ENCODE measurements at regions not wholly inside any gene's neighbourhood (a gene's known extent, or its start where the extent isn't known, plus 50 kb on each side); places are given as distances from the start of the nearest gene placed in this dataset.
A peak's percentile ranks its signal among the peaks of the same experiment; 100 is the strongest.
"Not testable (repeated sequence)": the region's sequence is repeated elsewhere in the genome, so short reads cannot be mapped to it uniquely, and the experiment has no call there.

DNA sequence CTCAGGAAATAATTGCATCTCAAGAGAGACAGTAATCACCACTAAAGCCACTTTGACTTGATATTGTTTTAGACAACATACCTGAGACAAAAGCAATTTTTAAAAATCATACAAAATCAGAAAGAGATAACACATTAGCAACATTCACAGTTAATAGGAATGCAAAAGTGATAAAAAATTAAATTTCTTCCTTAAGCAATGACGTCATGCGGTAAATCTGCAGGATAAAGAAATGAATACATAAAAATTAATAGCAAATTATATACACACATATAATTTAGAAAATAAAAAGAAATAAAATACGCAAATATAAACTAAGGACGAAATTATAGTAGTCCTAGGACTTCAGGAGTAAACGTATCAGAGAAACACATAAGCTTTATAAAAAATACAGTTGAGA is 866.5 kb upstream of the PRKX start:
- no peak for DNase-seq (ENCODE audit: low spot score in 2 of 2)
- ATAC-seq: no peak
- no peaks in the 10 kb centered on the region for H3K9me3 Mint-ChIP-seq
- H3K36me3 Mint-ChIP-seq: no peaks in the 10 kb centered on the region
- H3K27ac Mint-ChIP-seq: no peak overlapping the region

GRCh38 chrX:4579480-4579879 is 866.0 kb upstream of the PRKX start:
- H3K27ac Mint-ChIP-seq: no peak overlapping the region
- H3K36me3 Mint-ChIP-seq: no peaks in the 10 kb centered on the region
- DNase-seq (ENCODE audit: low spot score in 2 of 2) (no peak), ATAC-seq (no peak)
- no peaks in the 10 kb centered on the region for H3K9me3 Mint-ChIP-seq

DNA sequence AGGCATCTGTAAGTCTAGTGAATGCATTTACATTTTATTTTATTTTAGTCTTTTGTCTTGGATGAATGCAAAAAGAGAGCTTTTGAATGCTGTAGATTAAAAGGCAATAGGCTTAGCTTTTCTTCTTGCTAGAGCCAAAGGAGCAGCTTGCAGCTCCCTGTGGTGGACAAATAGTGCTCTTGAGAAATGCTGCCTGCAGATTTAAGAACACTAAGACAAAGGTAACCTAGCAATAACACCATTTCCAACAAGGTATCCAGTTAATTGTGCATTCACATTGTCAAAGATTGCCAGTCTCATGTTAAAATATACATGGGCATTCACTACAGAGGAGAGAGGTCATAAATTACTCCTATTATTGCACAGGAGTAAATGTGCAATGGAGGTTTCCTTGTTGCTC is 859.2 kb upstream of the PRKX start:
- Mint-ChIP-seq H3K27ac (no peak overlapping the region), H3K9me3 (no peaks in the 10 kb centered on the region), H3K36me3 (no peaks in the 10 kb centered on the region)
- DNase-seq (ENCODE audit: low spot score in 2 of 2) (no peak), ATAC-seq (no peak)

- ATAC-seq (no peak), DNase-seq (ENCODE audit: low spot score in 2 of 2) (no peak)
- Mint-ChIP-seq H3K36me3 (no peaks in the 10 kb centered on the region), H3K27ac (no peak overlapping the region), H3K9me3 (no peaks in the 10 kb centered on the region)
Measured at GRCh38 chrX:4570151-4570550, 856.7 kb upstream of the PRKX start.

DNA sequence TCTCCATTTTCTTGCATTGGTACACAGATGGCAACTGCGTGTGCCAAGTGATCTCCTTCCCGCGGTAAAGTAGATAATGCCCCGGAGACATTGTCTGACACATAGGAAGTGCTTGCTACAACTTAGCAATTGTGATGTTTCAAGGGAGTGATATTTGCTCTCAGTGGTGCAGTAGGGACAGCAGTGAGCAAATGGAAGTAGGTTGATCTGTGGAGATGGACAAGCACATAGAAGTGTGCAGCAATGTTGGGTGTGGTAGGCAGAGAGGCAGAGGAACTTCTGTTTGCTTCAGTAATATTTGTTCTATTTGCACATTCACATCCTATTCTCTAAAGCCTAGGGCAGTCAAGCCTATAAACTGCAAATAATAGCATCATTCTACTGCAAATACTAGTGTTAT is 846.7 kb upstream of the PRKX start:
- ATAC-seq: no peak
- no peak overlapping the region for H3K27ac Mint-ChIP-seq
- no peaks in the 10 kb centered on the region for H3K36me3 Mint-ChIP-seq

GRCh38 chrX:4550018-4550417 is 836.6 kb upstream of the PRKX start:
- no peak for DNase-seq (ENCODE audit: low spot score in 2 of 2)
- Mint-ChIP-seq H3K9me3 (no peaks in the 10 kb centered on the region), H3K27ac (no peak overlapping the region), H3K36me3 (no peaks in the 10 kb centered on the region)
- no peak for ATAC-seq

More for the DNA sequence above, 846.7 kb upstream of the PRKX start:
- H3K9me3 Mint-ChIP-seq: no peaks in the 10 kb centered on the region
- no peak for DNase-seq (ENCODE audit: low spot score in 2 of 2)

GRCh38 chrX:4547213-4547836 is 833.9 kb upstream of the PRKX start:
- DNase-seq (ENCODE audit: low spot score in 2 of 2) (peak in 1 of 2 donors; percentile 18), ATAC-seq (no peak)

GRCh38 chrX:4546178-4546577 is 832.7 kb upstream of the PRKX start:
- not testable (repeated sequence) for H3K36me3 Mint-ChIP-seq; ATAC-seq; H3K27ac Mint-ChIP-seq; H3K9me3 Mint-ChIP-seq; DNase-seq (ENCODE audit: low spot score in 2 of 2)

More at GRCh38 chrX:4547213-4547836, 833.9 kb upstream of the PRKX start:
- Mint-ChIP-seq H3K9me3 (no peaks in the 10 kb centered on the region), H3K36me3 (no peaks in the 10 kb centered on the region), H3K27ac (no peak overlapping the region)

DNA sequence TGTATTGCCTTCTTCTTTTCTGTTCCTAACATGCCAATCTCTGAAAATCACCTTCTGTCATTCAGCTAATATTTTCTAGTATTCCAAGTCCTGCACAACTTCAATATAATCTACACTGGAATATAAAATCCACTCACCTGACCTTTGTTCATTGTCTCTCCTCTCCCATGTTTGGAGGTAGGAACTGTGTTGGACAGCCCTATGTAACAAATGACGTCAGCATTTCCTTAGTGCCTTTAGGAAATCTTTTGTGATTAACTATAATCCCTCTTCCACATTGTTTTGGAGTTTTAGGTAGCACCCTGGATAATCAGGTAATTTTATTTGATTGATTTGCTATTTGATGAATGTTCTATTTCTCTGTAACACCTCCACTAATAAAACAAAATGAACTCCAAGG is 814.8 kb upstream of the PRKX start:
- DNase-seq (ENCODE audit: low spot score in 2 of 2): no peak
- no peak overlapping the region for H3K27ac Mint-ChIP-seq
- no peak for ATAC-seq
- no peaks in the 10 kb centered on the region for H3K36me3 Mint-ChIP-seq
- H3K9me3 Mint-ChIP-seq: no peaks in the 10 kb centered on the region

DNA sequence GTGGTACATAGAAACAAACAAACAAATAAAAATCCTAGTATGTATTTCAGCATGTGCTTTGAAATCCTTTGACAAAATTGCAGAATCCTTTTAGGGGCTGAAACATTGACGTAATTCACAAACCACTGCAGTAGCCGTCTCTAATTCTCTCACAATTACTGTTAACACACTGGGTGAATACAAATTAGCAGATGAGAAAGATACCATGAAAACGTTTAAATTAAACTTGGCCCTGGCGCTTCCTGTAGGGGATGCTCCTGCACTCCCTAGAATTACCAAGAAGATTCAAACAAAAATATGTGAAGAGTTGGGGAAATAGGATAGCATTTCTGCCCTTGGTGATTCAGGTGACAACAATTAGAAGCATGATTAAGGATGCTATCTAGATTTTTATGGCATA is 772.5 kb upstream of the PRKX start:
- no peak for ATAC-seq
- peaks cover 0 to 8% of the 10 kb centered on the region in 2 donors for H3K9me3 Mint-ChIP-seq
- DNase-seq (ENCODE audit: low spot score in 2 of 2): no peak
- H3K27ac Mint-ChIP-seq: no peak overlapping the region
- no peaks in the 10 kb centered on the region for H3K36me3 Mint-ChIP-seq

- Mint-ChIP-seq H3K27ac (no peak overlapping the region), H3K36me3 (no peaks in the 10 kb centered on the region), H3K9me3 (no peaks in the 10 kb centered on the region)
- ATAC-seq: no peak
- no peak for DNase-seq (ENCODE audit: low spot score in 2 of 2)
Measured at GRCh38 chrX:4484266-4484665, 770.8 kb upstream of the PRKX start.

- Mint-ChIP-seq H3K9me3 (peaks cover 0 to 11% of the 10 kb centered on the region in 2 donors), H3K36me3 (no peaks in the 10 kb centered on the region), H3K27ac (no peak overlapping the region)
- ATAC-seq: no peak
- DNase-seq (ENCODE audit: low spot score in 2 of 2): no peak
Measured at GRCh38 chrX:4451591-4451990, 738.1 kb upstream of the PRKX start.

GRCh38 chrX:4450177-4450576 is 736.7 kb upstream of the PRKX start:
- ATAC-seq (no peak), DNase-seq (ENCODE audit: low spot score in 2 of 2) (no peak)
- H3K9me3 Mint-ChIP-seq: peaks cover 0 to 11% of the 10 kb centered on the region in 2 donors
- no peaks in the 10 kb centered on the region for H3K36me3 Mint-ChIP-seq
- no peak overlapping the region for H3K27ac Mint-ChIP-seq

DNA sequence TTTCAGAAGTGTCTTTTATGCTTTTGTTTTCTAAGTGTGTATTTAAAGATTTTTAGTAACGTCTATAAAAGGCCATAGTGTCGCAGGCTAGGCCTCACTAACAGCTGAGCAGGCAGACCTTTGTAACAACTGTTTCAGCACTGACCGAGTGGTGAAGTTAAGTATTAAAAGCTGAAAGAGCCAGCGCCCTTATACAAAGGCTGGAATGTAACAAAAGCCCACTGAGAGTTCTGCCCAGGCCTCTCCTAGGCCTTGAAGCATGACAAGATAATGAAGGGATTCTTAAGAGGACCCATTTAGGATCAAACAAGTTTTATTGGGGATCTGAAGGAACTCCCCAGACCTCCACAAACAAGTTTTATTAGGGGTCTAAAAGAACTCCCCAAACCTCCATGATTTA is 722.5 kb upstream of the PRKX start:
- DNase-seq (ENCODE audit: low spot score in 2 of 2) (no peak), ATAC-seq (no peak)
- Mint-ChIP-seq H3K9me3 (no peaks in the 10 kb centered on the region), H3K27ac (no peak overlapping the region), H3K36me3 (no peaks in the 10 kb centered on the region)

- DNase-seq (ENCODE audit: low spot score in 2 of 2) (no peak), ATAC-seq (no peak)
- peaks cover 7 to 13% of the 10 kb centered on the region in 2 donors for H3K9me3 Mint-ChIP-seq
- H3K27ac Mint-ChIP-seq: no peak overlapping the region
- H3K36me3 Mint-ChIP-seq: peaks cover 0 to 5% of the 10 kb centered on the region in 2 donors
Measured at GRCh38 chrX:4397471-4397870, 684.0 kb upstream of the PRKX start.

DNA sequence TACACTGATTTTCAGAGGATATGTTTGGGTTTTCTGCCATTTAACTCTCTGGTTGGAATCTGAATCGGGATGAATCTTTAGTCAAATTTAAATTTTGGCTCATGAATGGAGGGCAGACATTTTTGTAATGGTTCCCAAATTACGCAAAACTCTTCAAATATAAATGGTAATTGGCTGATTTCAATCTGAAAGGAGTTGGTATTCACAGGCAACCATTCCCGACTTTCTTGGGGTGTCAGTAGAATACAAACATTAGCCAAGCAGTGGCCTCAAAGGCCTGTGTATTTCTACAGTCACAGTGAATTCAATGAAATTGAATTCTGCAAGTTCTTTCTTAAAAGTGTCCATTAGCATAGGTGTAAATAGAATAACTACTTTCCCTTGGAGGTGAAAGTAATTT is 668.8 kb upstream of the PRKX start:
- ATAC-seq (no peak), DNase-seq (ENCODE audit: low spot score in 2 of 2) (no peak)
- no peak overlapping the region for H3K27ac Mint-ChIP-seq
- H3K9me3 Mint-ChIP-seq: peaks cover 5 to 11% of the 10 kb centered on the region in 2 donors
- no peaks in the 10 kb centered on the region for H3K36me3 Mint-ChIP-seq

- no peak for ATAC-seq
- Mint-ChIP-seq H3K27ac (no peak overlapping the region), H3K9me3 (peaks cover 5 to 16% of the 10 kb centered on the region in 2 donors), H3K36me3 (no peaks in the 10 kb centered on the region)
- DNase-seq (ENCODE audit: low spot score in 2 of 2): no peak
Measured at GRCh38 chrX:4380710-4381109, 667.3 kb upstream of the PRKX start.

GRCh38 chrX:4379071-4379470 is 665.6 kb upstream of the PRKX start:
- no peak for ATAC-seq
- Mint-ChIP-seq H3K9me3 (peaks cover 5 to 13% of the 10 kb centered on the region in 2 donors), H3K36me3 (no peaks in the 10 kb centered on the region), H3K27ac (no peak overlapping the region)
- no peak for DNase-seq (ENCODE audit: low spot score in 2 of 2)

GRCh38 chrX:4373791-4374190 is 660.3 kb upstream of the PRKX start:
- no peak overlapping the region for H3K27ac Mint-ChIP-seq
- DNase-seq (ENCODE audit: low spot score in 2 of 2): no peak
- H3K9me3 Mint-ChIP-seq: peaks cover 1 to 8% of the 10 kb centered on the region in 2 donors
- ATAC-seq: no peak
- H3K36me3 Mint-ChIP-seq: no peaks in the 10 kb centered on the region
